Panc1 (cell line): ENCODE measurements at regions not wholly inside any gene's neighbourhood (a gene's known extent, or its start where the extent isn't known, plus 50 kb on each side); places are given as distances from the start of the nearest gene placed in this dataset.

Experiments used
- ATAC-seq: fragments of 200-7000 bp; cut with Tn5 transposase; 2 replicates; pipeline ENCODE4 v1.9.1; 2020; ENCODE audit warnings: mild to moderate bottlenecking, moderate library complexity
- BruUV-seq: library from RNA; stranded (reverse); fragments of 400-500 nt; replicated peaks from 2 replicates; lab custom pipeline; 2021; lab: Mats Ljungman, UMichigan
- CTCF ChIA-PET: fragments of 300-600 bp; sonication (Branson Sonifier 250); formaldehyde crosslinking; loops from one replicate; lab custom pipeline; 2022; ENCODE audit warnings: antibody characterized with exemption; lab: Charles Lee
- POLR2A ChIA-PET: fragments of 300-600 bp; sonication (Branson Sonifier 250); formaldehyde crosslinking; loops from one replicate; lab custom pipeline; 2022; ENCODE audit warnings: antibody characterized with exemption; lab: Charles Lee
- DNase-seq: peaks from one replicate; pipeline ENCODE4 v3.0.0-alpha.2; 2010; ENCODE audit warnings: low read depth, low spot score
- H3K27ac ChIP-seq: 2 replicates; pipeline ENCODE4 v1.5.1; 2011; ENCODE audit warnings: mild to moderate bottlenecking, low read length, inconsistent platforms
- H3K27me3 ChIP-seq: fragments of 200-500 bp; sonication (Bioruptor generic); 2 replicates; pipeline ENCODE4 v1.6.0; 2014; ENCODE audit warnings: low read length, inconsistent platforms; ENCODE audit not compliant: control insufficient read depth, insufficient read depth
- H3K36me3 ChIP-seq: fragments of 200-500 bp; sonication (Bioruptor generic); 2 replicates; pipeline ENCODE4 v1.5.1; 2014; ENCODE audit warnings: inconsistent platforms, mild to moderate bottlenecking, low read length, moderate library complexity; ENCODE audit not compliant: control insufficient read depth, insufficient read depth
- H3K4me1 ChIP-seq: 2 replicates; pipeline ENCODE4 v1.5.1; 2011; ENCODE audit warnings: inconsistent platforms, mild to moderate bottlenecking, low read length, moderate library complexity; ENCODE audit not compliant: control insufficient read depth, insufficient read depth
- H3K4me3 ChIP-seq, 2 experiments: 2 replicates each; pipeline ENCODE4 v1.5.1; 2011 to 2012; ENCODE audit warnings: low read depth in 2 of 2, low read length in 2 of 2, mild to moderate bottlenecking in 2 of 2, inconsistent platforms in 1 of 2, moderate library complexity in 1 of 2
- H3K9me3 ChIP-seq: fragments of 200-500 bp; sonication (Bioruptor generic); 2 replicates; pipeline ENCODE4 v1.5.1; 2014; ENCODE audit warnings: low read depth, mild to moderate bottlenecking, inconsistent platforms, low read length, moderate library complexity; ENCODE audit not compliant: control insufficient read depth, insufficient read depth
- POLR2AphosphoS5 ChIP-seq: IDR thresholded peaks from 2 replicates; pipeline ENCODE4 v1.6.1; 2012; ENCODE audit warnings: mild to moderate bottlenecking, low read depth, low read length, moderate library complexity
- REST ChIP-seq, 2 experiments: IDR thresholded peaks; 2 replicates each; pipeline ENCODE4 v1.6.1; 2011 to 2012; ENCODE audit warnings: low read depth in 2 of 2, control low read depth in 1 of 2, low read length in 1 of 2, mild to moderate bottlenecking in 1 of 2, moderate library complexity in 1 of 2; ENCODE audit not compliant: insufficient read depth in 1 of 2
- SIN3A ChIP-seq: IDR thresholded peaks from 2 replicates; pipeline ENCODE4 v1.6.1; 2012; ENCODE audit warnings: low read depth, mild to moderate bottlenecking, low read length, moderate library complexity, borderline replicate concordance; ENCODE audit not compliant: insufficient read depth
- TCF7L2 ChIP-seq: IDR thresholded peaks from 2 replicates; pipeline ENCODE4 v1.6.1; 2011; ENCODE audit warnings: mild to moderate bottlenecking, low read depth, low read length, inconsistent platforms
- in situ Hi-C: cut with HindIII; loops from 2 replicates; pipeline ENCODE4 v1.10.0; 2016; ENCODE audit warnings: low sequenced_read_pairs, low pct_unique_long_range_greater_than_20kb
- intact Hi-C: fragments of 100-400 bp; cut with micrococcal nuclease; formaldehyde crosslinking; loops from one replicate; pipeline ENCODE4 v1.10.0; 2022; ENCODE audit not compliant: unreplicated experiment
- TF ChIP-seq, protein P1 (sequence below): fragments of 450-650 bp; IDR thresholded peaks from 2 replicates; pipeline ENCODE4 v1.5.1; 2017; ENCODE audit warnings: mild to moderate bottlenecking

DNA sequence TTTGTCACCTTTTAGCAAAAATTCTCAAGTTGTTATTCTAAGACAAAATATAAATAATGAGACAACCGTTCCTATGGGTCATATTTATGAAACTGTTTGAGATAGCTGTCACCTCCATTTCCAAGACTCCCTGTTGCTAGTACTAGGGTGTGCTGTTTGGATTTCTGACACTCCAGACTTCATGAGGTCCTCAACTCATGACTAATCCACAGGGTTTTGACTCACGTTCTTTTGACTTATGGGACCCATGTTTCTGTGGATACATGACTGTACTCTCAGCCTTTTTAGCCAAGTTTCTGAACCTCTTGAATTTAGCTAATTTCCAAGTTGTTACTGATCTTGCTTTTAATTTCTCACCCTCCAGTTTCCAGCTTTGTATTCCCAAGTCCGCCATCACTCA is 178.7 kb upstream of the FAM98A start:
- ATAC-seq (no peak), DNase-seq (no peak)
- CTCF ChIA-PET = no interaction called here
- intact Hi-C loops = no loop called here
- TF ChIP-seq SIN3A (no peak), TCF7L2 (no peak), POLR2AphosphoS5 (no peak), REST (IDR thresholded peaks at IDR 0.05; ENCODE audit: insufficient read depth in 1 of 2, low read depth in 2 of 2, low read length in 1 of 2) (no peak)
- TF ChIP-seq, protein P1, sequence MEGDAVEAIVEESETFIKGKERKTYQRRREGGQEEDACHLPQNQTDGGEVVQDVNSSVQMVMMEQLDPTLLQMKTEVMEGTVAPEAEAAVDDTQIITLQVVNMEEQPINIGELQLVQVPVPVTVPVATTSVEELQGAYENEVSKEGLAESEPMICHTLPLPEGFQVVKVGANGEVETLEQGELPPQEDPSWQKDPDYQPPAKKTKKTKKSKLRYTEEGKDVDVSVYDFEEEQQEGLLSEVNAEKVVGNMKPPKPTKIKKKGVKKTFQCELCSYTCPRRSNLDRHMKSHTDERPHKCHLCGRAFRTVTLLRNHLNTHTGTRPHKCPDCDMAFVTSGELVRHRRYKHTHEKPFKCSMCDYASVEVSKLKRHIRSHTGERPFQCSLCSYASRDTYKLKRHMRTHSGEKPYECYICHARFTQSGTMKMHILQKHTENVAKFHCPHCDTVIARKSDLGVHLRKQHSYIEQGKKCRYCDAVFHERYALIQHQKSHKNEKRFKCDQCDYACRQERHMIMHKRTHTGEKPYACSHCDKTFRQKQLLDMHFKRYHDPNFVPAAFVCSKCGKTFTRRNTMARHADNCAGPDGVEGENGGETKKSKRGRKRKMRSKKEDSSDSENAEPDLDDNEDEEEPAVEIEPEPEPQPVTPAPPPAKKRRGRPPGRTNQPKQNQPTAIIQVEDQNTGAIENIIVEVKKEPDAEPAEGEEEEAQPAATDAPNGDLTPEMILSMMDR = no peak
- in situ Hi-C loops = no loop called here
- no peaks in the 10 kb centered on the region for H3K9me3 ChIP-seq
- no peak overlapping the region for H3K4me3 ChIP-seq
- BruUV-seq = no TSS peak
- no peaks in the 10 kb centered on the region for H3K27me3 ChIP-seq
- H3K36me3 ChIP-seq = no peaks in the 10 kb centered on the region
- H3K27ac ChIP-seq = no peak overlapping the region
- H3K4me1 ChIP-seq = no peaks in the 10 kb centered on the region
- POLR2A ChIA-PET = no interaction called here

DNA sequence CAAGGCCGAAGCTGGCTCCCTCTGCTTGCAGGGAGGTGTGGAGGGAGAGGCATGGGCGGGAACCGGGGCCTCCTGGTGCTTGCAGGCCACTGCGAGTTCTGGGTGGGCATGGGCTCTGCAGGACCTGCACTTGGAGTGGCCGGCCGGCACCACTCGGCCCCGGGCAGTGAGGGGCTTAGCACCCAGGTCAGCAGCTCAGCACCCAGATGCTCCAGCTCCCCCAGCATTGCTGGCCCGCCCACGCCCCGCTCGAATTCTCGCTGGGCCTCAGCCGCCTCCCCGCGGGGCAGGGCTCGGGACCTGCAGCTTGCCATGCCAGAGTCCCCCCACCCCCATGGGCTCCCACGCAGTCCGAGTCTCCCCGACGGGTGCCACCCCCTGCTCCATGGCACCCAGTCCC is 176.2 kb upstream of the FAM98A start:
- Histone ChIP-seq H3K27me3 (no peaks in the 10 kb centered on the region), H3K4me3 (no peak overlapping the region), H3K9me3 (no peaks in the 10 kb centered on the region), H3K27ac (no peak overlapping the region), H3K36me3 (no peaks in the 10 kb centered on the region), H3K4me1 (no peaks in the 10 kb centered on the region)
- ChIA-PET CTCF (no interaction called here), POLR2A (no interaction called here)
- ATAC-seq (no peak), DNase-seq (no peak)
- intact Hi-C loops = no loop called here
- TF ChIP-seq, protein P1 = no peak
- TF ChIP-seq REST (IDR thresholded peaks at IDR 0.05; ENCODE audit: insufficient read depth in 1 of 2, low read depth in 2 of 2, low read length in 1 of 2) (no peak), SIN3A (no peak), POLR2AphosphoS5 (no peak), TCF7L2 (no peak)
- BruUV-seq = no TSS peak
- in situ Hi-C loops = no loop called here
